Activated CD8-positive, alpha-beta memory T cell treated with anti-CD3 and anti-CD28 coated beads, Interleukin-2, amount 50 U/mL, for 4 hours (primary cell): ENCODE measurements at regions not wholly inside any gene's neighbourhood (a gene's known extent, or its start where the extent isn't known, plus 50 kb on each side); places are given as distances from the start of the nearest gene placed in this dataset.
"Not testable (repeated sequence)": the region's sequence is repeated elsewhere in the genome, so short reads cannot be mapped to it uniquely, and the experiment has no call there.

Experiments
- DNase-seq: peaks from one replicate; pipeline ENCODE4 v3.0.0-alpha.2; 2020

- no peak for DNase-seq
Measured at GRCh38 chr7:140283472-140283871, 106.7 kb upstream of the KDM7A start.

GRCh38 chr7:140281960-140282359 lies 105.2 kb upstream of the KDM7A start:
- DNase-seq: no peak

- no peak for DNase-seq
Measured at GRCh38 chr7:140281255-140281654, 104.5 kb upstream of the KDM7A start.

- no peak for DNase-seq
Measured at GRCh38 chr7:140276001-140276400, 99.2 kb upstream of the KDM7A start.

- DNase-seq: no peak
Measured at GRCh38 chr7:140275069-140275965, 98.5 kb upstream of the KDM7A start.

- DNase-seq: no peak
Measured at GRCh38 chr7:140273417-140273816, 96.6 kb upstream of the KDM7A start.

- not testable (repeated sequence) for DNase-seq
Measured at GRCh38 chr7:140271643-140271968, 94.8 kb upstream of the KDM7A start.

- no peak for DNase-seq
Measured at GRCh38 chr7:140269004-140269638, 92.3 kb upstream of the KDM7A start.

- DNase-seq: no peak
Measured at GRCh38 chr7:140267381-140268226, 90.8 kb upstream of the KDM7A start.

GRCh38 chr7:140263277-140263676 lies 86.5 kb upstream of the KDM7A start:
- DNase-seq: no peak

- no peak for DNase-seq
Measured at GRCh38 chr7:140262242-140262903, 85.6 kb upstream of the KDM7A start.

GRCh38 chr7:140261522-140261921 lies 84.7 kb upstream of the KDM7A start:
- no peak for DNase-seq

- no peak for DNase-seq
Measured at GRCh38 chr7:140261105-140261486, 84.3 kb upstream of the KDM7A start.

GRCh38 chr7:140260352-140261104 lies 83.7 kb upstream of the KDM7A start:
- no peak for DNase-seq

GRCh38 chr7:140257278-140257677 lies 80.5 kb upstream of the KDM7A start:
- not testable (repeated sequence) for DNase-seq

- not testable (repeated sequence) for DNase-seq
Measured at GRCh38 chr7:140254976-140255375, 78.2 kb upstream of the KDM7A start.

- DNase-seq: no peak
Measured at GRCh38 chr7:140249036-140249806, 72.4 kb upstream of the KDM7A start.

GRCh38 chr7:140247559-140247958 lies 70.8 kb upstream of the KDM7A start:
- no peak for DNase-seq

GRCh38 chr7:140245611-140246105 lies 68.9 kb upstream of the KDM7A start:
- DNase-seq: no peak

GRCh38 chr7:140242057-140243031 lies 65.6 kb upstream of the KDM7A start:
- DNase-seq: no peak
